Right atrium auricular region (tissue), 2 donors: ENCODE measurements at regions not wholly inside any gene's neighbourhood (a gene's known extent, or its start where the extent isn't known, plus 50 kb on each side); places are given as distances from the start of the nearest gene placed in this dataset.

ENCODE experiments used
- DNase-seq: peaks from one replicate; pipeline ENCODE4 v3.0.0-alpha.2; 2019; ENCODE audit warnings: low spot score
- H3K27ac ChIP-seq, 2 donors: fragments of 200-600 bp; sonication (generic); 1 replicate in 1 of 2; 2 replicates in 1 of 2; pipeline ENCODE4 v1.5.1; 2016 to 2019
- H3K27me3 ChIP-seq, 2 donors: fragments of 200-600 bp; sonication (generic); one replicate each; pipeline versions ENCODE4 v1.5.1 to v1.6.0; 2017 to 2019
- H3K36me3 ChIP-seq: fragments of 200-600 bp; sonication (generic); one replicate; pipeline ENCODE4 v1.5.1; 2016
- H3K4me1 ChIP-seq, 2 donors: fragments of 200-600 bp; sonication (generic); one replicate each; pipeline versions ENCODE4 v1.5.1 to v1.6.0; 2017 to 2019
- H3K4me3 ChIP-seq, 2 donors: fragments of 200-600 bp; sonication (generic); 1 replicate in 1 of 2; 2 replicates in 1 of 2; pipeline ENCODE4 v1.5.1; 2017 to 2019; ENCODE audit warnings: mild to moderate bottlenecking in 1 of 2, moderate library complexity in 1 of 2
- H3K9me3 ChIP-seq, 2 donors: fragments of 200-600 bp; sonication (generic); one replicate each; pipeline ENCODE4 v1.5.1; 2019
- TF ChIP-seq, protein P1 (sequence below), 2 donors: fragments of 200-600 bp; sonication (generic); IDR thresholded peaks; one replicate each; pipeline ENCODE4 v1.5.1; 2019; ENCODE audit warnings: antibody characterized with exemption in 2 of 2

DNA sequence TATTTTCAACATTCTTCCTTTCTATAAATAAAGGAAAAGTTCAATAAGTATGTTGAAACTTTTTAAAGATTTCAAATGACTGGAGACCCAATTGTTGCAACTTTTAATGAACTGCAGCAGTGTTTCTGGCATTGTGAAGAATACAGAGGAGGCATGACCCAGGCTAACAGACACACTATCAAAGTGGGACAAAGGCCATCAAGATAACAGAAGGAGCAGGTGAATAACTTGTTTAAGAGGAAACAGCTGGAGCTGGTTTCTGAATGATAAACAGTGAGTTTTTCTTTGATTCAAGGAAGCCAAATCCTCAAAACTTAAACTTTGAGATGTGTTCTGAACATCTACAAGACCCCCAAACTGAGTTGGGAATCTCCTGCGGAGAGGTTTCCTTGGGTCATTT, 734.6 kb downstream of the TLR4 start:
- Histone ChIP-seq H3K4me3 (no peak overlapping the region), H3K36me3 (no peaks in the 10 kb centered on the region), H3K27ac (no peak overlapping the region), H3K4me1 (no peaks in the 10 kb centered on the region), H3K27me3 (no peaks in the 10 kb centered on the region), H3K9me3 (no peaks in the 10 kb centered on the region)
- no peak for DNase-seq
- TF ChIP-seq, protein P1, sequence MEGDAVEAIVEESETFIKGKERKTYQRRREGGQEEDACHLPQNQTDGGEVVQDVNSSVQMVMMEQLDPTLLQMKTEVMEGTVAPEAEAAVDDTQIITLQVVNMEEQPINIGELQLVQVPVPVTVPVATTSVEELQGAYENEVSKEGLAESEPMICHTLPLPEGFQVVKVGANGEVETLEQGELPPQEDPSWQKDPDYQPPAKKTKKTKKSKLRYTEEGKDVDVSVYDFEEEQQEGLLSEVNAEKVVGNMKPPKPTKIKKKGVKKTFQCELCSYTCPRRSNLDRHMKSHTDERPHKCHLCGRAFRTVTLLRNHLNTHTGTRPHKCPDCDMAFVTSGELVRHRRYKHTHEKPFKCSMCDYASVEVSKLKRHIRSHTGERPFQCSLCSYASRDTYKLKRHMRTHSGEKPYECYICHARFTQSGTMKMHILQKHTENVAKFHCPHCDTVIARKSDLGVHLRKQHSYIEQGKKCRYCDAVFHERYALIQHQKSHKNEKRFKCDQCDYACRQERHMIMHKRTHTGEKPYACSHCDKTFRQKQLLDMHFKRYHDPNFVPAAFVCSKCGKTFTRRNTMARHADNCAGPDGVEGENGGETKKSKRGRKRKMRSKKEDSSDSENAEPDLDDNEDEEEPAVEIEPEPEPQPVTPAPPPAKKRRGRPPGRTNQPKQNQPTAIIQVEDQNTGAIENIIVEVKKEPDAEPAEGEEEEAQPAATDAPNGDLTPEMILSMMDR (IDR thresholded peaks at IDR 0.05): no peak

DNA sequence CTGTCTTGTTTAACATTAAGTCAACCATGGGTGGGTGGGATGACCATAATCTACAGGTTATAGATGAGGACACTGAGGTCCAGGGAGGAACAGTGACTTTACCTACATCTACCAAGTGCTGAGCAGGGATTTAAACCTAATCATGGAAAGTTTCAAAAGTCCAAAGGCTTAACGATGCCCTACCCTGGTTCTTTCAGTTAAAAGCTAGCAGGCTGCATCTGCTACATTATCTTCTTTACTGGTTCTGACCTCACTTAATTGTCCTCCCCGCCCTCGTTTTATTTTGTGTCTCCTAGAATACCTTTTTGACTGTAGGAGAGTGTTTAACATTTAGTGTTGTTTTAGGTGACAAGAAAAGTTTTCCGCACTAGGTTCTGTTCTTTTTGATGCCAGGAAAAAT, 735.2 kb downstream of the TLR4 start:
- no peaks in the 10 kb centered on the region for H3K36me3 ChIP-seq

DNA sequence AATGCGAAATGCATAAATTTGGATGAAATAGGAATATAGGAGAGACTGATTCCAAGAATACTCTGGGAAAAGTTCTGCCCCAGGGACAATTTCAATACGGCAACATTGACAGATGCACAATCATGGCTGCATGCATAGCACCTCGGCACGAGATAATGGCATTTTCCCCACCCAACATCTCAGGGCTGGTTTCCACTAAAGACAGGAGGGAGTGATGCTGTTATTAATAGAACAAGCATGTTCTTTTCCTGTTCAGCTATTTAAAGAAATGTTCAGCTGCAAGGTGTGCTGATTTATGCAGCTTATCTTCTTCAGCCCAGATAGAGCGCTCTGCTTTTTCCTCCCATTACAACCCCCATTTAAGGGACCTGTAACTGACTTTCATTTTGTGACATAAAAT, 740.2 kb downstream of the TLR4 start:
- Histone ChIP-seq H3K9me3 (no peaks in the 10 kb centered on the region), H3K27ac (peak overlapping the region in 1 of 2 donors; percentile 5), H3K4me1 (no peaks in the 10 kb centered on the region), H3K36me3 (no peaks in the 10 kb centered on the region), H3K4me3 (no peak overlapping the region), H3K27me3 (no peaks in the 10 kb centered on the region)
- TF ChIP-seq, protein P1 (IDR thresholded peaks at IDR 0.05): no peak
- no peak for DNase-seq

More for the DNA sequence above, 735.2 kb downstream of the TLR4 start:
- Histone ChIP-seq H3K9me3 (no peaks in the 10 kb centered on the region), H3K4me1 (no peaks in the 10 kb centered on the region), H3K27me3 (no peaks in the 10 kb centered on the region), H3K27ac (no peak overlapping the region), H3K4me3 (no peak overlapping the region)
- TF ChIP-seq, protein P1 (IDR thresholded peaks at IDR 0.05): no peak
- DNase-seq: no peak

DNA sequence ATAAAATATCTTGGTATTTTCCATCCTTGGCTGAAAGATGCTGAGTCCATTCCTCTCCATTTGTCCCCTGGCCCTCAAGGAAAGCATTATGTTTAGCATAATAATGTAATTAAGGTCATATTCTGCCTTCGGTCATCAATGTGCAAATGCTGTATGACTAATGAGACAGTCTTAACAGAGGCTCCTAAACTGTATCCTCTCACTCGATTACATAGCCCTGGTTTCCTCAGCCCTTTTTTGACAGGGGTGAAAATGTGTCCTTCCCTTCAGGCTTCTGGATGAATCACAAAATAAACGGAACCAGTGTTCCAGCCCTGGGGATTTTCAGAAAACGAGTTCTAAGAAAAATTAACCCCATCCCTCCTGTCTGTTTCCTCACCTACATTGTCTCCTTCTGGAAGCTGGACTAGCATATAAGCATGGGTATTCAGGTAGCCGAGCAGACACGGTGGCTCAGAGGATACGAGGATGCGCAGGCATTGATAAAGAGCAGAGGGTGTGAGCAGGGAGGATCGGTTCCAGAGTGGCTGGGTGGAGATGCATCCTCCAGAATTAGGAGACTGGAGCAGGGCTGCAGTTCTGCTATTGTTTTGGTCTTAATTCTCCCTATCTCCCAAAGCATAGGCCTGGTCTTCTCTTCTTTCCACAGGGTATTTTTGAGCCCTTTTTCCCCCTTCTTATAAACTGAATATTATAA, 742.9 kb downstream of the TLR4 start:
- DNase-seq: no peak
- no peak overlapping the region for H3K4me3 ChIP-seq
- H3K36me3 ChIP-seq: no peaks in the 10 kb centered on the region
- no peaks in the 10 kb centered on the region for H3K4me1 ChIP-seq
- H3K27me3 ChIP-seq: no peaks in the 10 kb centered on the region
- H3K9me3 ChIP-seq: no peaks in the 10 kb centered on the region
- TF ChIP-seq, protein P1 (IDR thresholded peaks at IDR 0.05): no peak
- no peak overlapping the region for H3K27ac ChIP-seq

DNA sequence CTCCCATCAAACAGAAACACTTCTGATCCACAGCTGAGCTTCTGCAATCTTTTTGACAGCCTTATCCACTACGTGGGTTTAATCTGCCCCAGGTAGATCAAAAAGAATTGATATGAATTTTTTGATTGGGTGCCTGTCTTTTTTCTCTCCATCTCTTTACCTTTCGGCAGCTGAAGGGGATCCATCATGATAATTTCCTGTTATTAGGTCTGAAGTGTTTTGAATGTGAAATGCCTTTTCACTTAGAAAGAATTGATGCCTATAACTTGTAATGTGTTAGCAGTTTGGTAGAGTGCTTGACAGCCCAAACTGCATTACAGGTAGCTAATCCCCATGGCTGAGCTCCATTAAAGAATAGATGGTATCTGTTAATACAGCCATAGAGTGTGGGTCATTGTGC, 745.4 kb downstream of the TLR4 start:
- H3K27me3 ChIP-seq: no peaks in the 10 kb centered on the region
- no peak overlapping the region for H3K4me3 ChIP-seq
- no peaks in the 10 kb centered on the region for H3K9me3 ChIP-seq
- no peak for DNase-seq
- TF ChIP-seq, protein P1 (IDR thresholded peaks at IDR 0.05): no peak
- no peak overlapping the region for H3K27ac ChIP-seq
- no peaks in the 10 kb centered on the region for H3K4me1 ChIP-seq
- no peaks in the 10 kb centered on the region for H3K36me3 ChIP-seq

DNA sequence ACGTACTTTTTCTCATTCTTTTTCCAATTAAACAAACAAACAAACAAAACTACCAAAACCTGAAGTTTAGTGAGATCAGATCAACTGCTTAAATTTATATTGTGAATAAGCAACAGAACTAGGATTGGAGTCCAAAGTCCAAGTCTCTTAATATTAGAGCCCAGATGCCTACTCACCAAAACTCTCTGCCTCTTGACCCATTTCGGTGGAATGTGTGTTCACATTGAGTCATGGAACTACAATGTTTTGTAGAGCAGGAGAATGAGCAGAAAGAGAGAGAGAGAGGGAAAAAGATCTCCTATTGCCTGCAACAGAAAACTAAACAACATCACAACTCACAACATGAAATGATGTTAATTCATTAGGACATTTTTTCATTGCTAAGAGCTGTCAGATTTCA, 751.1 kb downstream of the TLR4 start:
- Histone ChIP-seq H3K4me1 (no peaks in the 10 kb centered on the region), H3K27me3 (no peaks in the 10 kb centered on the region), H3K36me3 (no peaks in the 10 kb centered on the region), H3K9me3 (no peaks in the 10 kb centered on the region), H3K27ac (no peak overlapping the region), H3K4me3 (no peak overlapping the region)
- DNase-seq: no peak
- TF ChIP-seq, protein P1 (IDR thresholded peaks at IDR 0.05): no peak
